GM21423 (cell line): ENCODE measurements at regions not wholly inside any gene's neighbourhood (a gene's known extent, or its start where the extent isn't known, plus 50 kb on each side); places are given as distances from the start of the nearest gene placed in this dataset.

Experiments
- ATAC-seq: cut with Tn5 transposase; IDR thresholded peaks from one replicate; pipeline ENCODE4 v1.9.1; 2021; ENCODE audit warnings: mild to moderate bottlenecking, moderate library complexity; ENCODE audit not compliant: unreplicated experiment

DNA sequence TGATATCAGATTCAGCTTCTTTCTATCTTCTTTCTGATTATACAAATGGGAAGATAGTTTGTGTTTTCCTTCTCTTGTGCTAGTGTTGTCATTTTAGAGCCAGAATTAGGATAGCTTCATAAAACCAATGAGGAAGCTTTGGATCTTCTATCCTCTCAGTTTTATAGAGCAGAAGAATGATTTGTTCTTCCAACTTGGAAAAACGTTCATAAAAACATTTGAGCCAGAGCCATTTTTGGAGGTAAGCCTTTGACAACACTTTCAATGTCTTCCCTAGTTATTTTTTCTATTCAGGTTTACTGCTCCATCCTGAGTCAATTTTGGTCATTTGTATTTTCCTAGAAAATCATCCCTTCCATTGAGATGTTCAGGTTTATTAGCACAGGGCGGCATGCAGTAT, 91.2 kb upstream of the MYOCD start:
- ATAC-seq, result no peak

DNA sequence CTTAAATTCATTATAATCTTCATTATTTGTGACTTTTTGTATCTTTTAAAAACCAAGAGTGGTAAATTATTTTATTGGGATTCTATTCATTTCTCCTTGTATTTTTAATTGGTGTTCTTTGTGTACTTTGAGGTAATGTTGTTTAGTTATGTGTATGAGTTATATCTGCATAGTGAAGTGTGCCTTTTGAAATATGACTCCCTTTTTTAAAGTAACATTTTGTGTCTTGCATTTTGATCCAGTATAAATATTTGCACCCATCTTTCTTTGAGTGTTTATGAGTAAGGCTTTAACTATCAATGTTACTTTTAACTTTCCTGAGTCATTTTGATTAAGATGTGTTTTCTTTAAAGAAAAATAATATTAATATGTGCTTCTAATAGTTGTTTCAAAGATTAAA, 90.0 kb upstream of the MYOCD start:
- ATAC-seq, result no peak

DNA sequence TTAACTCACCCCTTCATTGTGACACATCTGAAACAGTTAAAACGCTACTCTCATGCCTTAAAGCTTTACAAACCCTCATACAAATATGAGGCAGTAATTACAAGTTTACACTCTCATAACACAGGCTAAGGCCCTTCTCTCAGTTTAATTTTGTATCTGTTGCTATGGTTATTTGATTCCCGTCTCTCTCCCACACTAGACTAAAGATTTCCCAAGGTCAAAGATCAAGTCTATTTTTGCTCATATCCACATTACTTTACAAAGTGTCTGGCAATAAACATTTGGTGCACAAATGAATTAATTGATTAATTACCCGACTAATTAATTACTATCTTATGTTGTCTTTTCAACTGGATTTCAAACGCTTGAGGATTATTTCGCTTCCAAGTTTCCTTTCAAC, 86.4 kb upstream of the MYOCD start:
- no peak for ATAC-seq

DNA sequence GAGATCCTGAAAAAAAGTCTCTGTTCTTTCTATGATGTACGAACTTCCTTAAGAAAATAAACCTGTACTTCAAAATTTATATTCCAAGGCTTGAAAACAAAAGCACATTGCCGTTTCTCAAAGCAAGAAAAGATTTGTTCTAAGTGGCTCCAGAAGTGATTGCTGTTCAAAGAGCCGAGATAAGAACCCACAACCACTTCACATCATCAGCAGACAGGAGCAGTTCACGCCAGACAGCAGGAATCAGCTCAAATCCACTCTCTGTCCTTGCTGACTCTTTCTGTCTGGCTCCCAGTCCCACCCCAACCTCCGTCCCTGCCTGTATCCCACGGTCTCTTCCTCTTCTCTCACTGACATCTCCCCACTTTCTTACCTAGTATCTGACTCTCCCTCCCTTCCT, 85.0 kb upstream of the MYOCD start:
- no peak for ATAC-seq

DNA sequence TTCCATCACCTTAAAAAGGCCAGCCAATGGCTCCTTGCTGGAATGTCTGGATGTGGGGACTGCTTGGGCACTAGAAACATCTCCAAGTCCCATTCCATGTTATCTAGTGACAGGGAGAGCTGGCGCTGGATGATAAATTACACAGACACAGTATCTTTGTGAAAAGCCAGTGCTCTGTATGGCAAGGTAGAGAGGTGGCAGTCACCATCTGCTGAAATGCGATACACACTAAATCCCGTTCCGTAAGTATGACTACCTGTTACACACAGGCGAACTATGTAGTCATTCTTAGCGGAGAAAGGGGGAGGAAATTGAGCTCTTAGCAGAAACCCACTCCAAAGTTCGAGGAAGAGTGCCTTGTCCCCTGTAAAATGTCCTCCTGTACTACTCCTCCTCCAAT, 81.0 kb upstream of the MYOCD start:
- ATAC-seq, result no peak

DNA sequence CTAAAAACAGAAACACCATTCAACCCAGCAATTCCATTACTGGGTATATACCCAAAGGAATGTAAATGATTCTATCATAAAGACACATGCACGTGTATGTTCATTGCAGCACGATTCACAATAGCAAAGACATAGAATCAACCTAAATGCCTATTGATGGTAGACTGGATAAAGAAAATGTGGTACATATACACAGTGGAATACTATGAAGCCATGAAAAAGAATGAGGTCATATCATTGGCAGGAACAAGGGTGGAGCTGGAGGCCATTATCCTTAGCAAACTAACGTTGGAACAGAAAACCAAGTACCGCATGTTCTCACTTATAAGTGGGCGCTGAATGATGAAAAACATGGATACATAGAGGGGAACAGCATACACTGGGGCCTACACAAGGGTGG, 77.2 kb upstream of the MYOCD start:
- ATAC-seq, result no peak

DNA sequence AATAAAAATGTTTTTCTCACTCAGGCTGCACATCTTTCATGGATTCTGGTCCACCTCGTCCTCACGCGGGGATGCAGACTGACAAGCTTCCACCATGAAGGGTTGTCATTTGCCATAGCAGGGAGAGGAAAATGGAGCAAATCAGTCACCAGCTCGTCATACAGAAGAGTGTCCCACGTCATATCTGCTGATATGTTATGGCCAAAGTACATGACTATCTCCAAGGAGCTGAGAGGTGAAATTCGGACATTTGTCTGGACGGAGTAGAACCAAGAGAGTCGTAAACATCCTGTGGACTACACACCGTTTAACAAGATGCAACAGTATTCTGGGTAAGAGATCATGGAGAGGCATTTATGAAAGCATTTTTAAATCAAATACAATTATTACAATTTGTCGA, 75.3 kb upstream of the MYOCD start:
- no peak for ATAC-seq

DNA sequence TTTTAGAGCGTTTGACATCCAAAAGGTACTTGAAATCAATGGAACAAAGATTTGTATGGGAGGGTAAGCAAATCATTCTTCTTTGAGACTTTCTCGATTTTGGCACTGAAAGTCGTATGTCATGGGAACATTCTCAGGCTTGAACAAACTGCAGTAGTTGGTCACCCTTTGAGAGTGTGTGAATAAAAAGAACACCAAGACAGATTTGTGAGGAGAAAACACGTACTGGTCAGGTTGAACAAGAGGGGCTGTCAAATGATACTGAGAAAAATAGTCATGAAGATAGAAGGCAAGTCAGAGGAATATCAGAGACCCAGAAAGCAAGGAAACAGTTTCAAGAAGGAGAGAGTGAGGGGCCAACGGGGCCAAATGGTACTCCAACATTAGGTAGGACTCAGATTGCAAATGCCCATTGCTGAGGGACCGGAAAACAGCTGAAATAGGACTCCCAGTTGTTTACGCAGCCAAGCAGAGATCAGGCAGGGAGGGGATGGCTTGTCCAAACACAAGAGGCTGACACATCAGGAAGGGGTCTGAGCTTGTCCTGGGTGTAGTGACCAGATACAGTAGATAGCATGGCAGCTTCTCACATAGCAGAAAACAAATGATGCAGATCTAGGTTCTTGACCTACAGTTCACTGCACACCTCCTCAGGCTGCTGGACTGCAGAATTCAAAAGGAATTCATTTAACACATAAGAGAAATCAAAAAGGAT, 74.5 kb upstream of the MYOCD start:
- ATAC-seq, result no peak

DNA sequence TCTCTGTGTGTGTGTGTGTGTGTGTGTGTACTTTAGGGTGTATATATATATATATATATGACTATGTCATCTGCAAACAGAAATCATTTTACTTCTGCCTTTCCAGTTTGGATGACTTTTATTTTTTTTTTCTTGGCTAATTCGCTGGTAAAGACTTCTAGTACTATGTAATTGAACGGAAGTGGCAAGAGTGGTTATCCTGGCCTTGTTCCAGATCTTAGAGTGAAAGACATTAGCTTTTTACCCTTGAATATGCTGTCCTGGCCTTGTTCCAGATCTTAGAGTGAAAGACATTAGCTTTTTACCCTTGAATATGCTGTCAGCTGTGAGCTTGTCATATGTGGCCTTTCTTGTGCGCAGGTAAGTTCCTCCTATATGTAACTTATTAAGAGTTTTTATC, 72.7 kb upstream of the MYOCD start:
- ATAC-seq, result no peak

DNA sequence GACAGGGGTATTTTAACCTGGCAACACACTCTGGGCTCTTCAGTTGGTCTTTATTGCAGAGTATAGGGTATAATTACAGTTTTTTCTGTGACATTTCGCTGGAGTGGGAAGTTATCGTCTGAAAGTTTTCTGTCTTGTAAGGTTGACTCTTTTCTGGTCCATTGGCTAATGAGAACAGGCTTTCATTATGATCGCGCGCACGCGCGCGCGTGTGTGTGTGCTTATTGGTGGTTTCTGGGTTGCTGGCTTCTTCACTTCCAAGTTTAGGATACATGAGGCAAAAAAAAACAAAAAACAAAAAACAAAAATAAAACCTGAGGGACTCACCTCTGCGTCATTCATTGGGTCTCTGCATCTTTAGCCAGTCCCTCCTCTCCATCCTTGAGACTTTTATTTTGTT, 68.7 kb upstream of the MYOCD start:
- ATAC-seq, result no peak

DNA sequence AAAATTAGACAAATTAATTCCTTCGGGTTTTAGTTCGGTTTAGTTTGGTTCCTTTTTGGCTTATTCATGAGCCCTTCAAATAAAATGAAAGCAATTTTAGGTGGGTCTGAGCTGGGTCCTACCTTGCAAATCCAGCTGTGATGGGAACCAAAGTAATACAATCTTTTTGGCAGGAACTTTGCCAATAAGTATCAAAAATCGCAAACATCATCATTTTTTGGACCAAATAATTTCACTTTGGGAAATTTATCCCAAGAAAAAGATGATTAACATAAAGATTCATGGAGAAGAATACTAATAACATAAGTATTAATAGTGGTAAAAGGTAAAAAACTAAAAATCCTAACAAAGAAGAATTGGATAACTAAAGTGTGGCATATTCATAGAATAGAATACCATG, 67.8 kb upstream of the MYOCD start:
- no peak for ATAC-seq

DNA sequence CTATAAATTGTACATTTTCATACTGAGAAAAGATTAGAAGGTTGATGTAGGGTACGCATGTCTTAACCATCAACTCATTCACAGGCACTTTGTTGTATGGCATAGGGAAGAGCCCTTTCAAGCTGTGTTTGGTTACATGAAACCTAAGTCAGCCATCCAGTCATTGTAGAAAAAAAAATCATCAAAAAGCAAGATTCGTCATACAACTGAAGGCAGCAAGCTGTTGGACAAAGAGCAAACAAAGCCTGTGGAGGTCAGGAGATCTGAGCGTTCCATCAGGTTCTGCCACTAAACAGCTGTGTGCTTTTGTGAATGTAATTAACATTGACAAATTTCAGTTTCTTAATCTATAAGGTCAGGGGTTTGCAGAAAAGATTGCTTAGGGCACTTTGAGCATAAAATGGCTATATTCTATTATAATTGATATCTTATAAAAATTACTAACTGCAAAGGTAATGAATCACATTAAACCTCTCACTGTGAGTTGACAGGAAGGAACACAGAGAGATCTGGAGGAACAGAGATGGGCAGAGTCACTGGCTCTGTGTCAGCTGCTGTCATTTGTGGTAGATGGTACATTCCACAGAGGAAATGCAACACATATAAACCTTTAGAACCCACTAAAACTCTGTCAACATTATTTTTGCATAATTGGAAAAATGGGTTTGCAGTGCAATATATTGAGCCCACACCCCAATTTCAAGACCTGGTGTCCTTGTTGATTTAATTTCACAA, 66.3 kb upstream of the MYOCD start:
- no peak for ATAC-seq

DNA sequence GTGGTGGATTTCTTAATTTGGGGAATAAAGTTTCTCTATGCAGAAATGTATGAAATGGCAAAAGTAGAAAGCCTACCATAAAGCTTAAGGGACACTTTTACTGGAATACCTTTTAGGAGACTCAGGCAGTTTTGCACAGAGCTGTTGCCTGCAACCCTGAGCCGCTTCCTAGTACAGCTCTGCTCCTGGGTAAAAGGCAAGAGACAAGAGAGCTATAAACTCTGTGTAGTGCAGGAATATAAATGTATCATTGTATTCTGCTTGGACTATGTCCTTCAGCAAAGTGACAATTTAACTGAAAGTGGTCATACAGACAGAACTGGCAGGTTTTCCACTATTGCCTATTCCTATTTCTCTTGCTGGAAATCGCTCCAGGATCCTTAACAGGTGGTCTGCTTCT, 65.3 kb upstream of the MYOCD start:
- ATAC-seq, result no peak

DNA sequence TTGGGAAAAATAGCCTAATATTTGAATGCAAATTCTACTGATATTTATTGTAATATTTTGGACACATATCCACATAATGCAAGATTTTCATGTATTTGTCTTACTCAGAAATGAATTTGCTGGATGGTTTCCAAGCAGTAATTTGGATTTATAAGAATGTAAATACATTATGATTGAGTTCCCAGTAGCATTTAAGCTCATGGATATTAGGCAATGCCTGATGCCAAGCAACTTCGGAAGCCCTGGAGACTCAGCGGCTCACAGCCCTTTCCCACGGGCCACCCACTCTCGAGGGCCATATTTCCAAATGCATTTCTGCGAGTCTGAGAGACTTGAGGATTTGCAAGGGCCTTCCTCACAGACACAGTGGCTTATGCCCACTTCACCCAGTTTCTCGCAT, 62.1 kb upstream of the MYOCD start:
- ATAC-seq, result no peak

DNA sequence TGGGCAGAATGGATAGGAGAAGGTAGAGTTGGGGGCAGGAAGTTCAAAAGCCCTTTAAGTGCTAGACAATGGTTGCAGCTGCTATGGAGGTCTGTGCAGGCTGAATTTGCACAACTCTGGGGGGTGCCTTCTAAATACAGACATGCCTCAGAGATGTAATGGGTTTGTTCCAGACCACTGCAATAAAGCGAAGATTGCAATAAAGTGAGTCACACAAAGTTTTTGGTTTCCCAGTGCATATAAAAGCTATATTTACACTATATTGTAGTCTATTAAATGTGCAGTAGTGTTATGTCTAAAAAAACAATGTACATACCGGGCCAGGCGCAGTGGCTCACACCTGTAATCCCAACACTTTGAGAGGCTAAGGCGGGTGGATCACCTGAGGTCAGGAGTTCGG, 60.5 kb upstream of the MYOCD start:
- no peak for ATAC-seq

DNA sequence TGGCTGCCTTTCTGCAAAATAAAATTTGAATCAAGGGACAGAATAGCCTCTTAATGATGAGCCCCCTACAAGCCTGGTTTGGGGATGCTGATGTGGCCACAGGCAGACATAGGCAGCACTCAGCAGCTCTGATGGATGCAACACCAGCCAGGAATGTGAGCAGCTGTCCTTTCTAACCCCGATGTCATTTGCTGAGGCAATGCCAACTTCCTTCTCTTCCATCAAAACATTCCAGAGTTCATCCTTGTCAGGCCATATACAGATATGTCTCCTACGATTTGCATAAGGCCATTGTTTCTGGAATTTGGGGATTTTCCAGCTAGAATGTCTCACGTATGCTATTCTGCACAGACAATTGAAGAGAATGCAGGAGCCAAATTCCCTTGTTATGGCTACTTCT, 52.1 kb upstream of the MYOCD start:
- ATAC-seq, result no peak
